ENCODE measurements at regions not wholly inside any gene's neighbourhood (a gene's known extent, or its start where the extent isn't known, plus 50 kb on each side); places are given as distances from the start of the nearest gene placed in this dataset.

- peaks cover 1% of the 10 kb centered on the region for H3K9me3 Mint-ChIP-seq
These were observed 77.7 kb downstream of the RHOU start for GRCh38 chr1:228812961-228813360.

GRCh38 chr1:228814176-228814575 lies 78.9 kb downstream of the RHOU start:
- Mint-ChIP-seq H3K4me3 (no peak overlapping the region), H3K36me3 (no peaks in the 10 kb centered on the region), H3K4me1 (peaks cover 18% of the 10 kb centered on the region), H3K27me3 (no peaks in the 10 kb centered on the region), H3K9me3 (peaks cover 1% of the 10 kb centered on the region), H3K27ac (no peak overlapping the region)
- DNase-seq = no peak

More at GRCh38 chr1:228812961-228813360, 77.7 kb downstream of the RHOU start:
- Mint-ChIP-seq H3K27me3 (no peaks in the 10 kb centered on the region), H3K4me1 (peaks cover 20% of the 10 kb centered on the region), H3K4me3 (no peak overlapping the region), H3K36me3 (no peaks in the 10 kb centered on the region), H3K27ac (no peak overlapping the region)
- no peak for DNase-seq

GRCh38 chr1:228818296-228818695 lies 83.0 kb downstream of the RHOU start:
- H3K4me1 Mint-ChIP-seq = no peaks in the 10 kb centered on the region
- H3K36me3 Mint-ChIP-seq = no peaks in the 10 kb centered on the region
- no peak overlapping the region for H3K27ac Mint-ChIP-seq
- DNase-seq = no peak
- H3K27me3 Mint-ChIP-seq = no peaks in the 10 kb centered on the region
- H3K4me3 Mint-ChIP-seq = no peak overlapping the region
- H3K9me3 Mint-ChIP-seq = peaks cover 1% of the 10 kb centered on the region

- H3K4me3 Mint-ChIP-seq = no peak overlapping the region
- peak overlapping the region; percentile 57 for H3K27ac Mint-ChIP-seq
- DNase-seq = no peak
These were observed 83.8 kb downstream of the RHOU start for GRCh38 chr1:228818928-228819630.

GRCh38 chr1:228821252-228821651 lies 86.0 kb downstream of the RHOU start:
- H3K4me3 Mint-ChIP-seq = no peak overlapping the region
- no peaks in the 10 kb centered on the region for H3K36me3 Mint-ChIP-seq

More at GRCh38 chr1:228818928-228819630, 83.8 kb downstream of the RHOU start:
- Mint-ChIP-seq H3K9me3 (peaks cover 1% of the 10 kb centered on the region), H3K36me3 (no peaks in the 10 kb centered on the region), H3K4me1 (no peaks in the 10 kb centered on the region), H3K27me3 (no peaks in the 10 kb centered on the region)

GRCh38 chr1:228823200-228823599 lies 87.9 kb downstream of the RHOU start:
- no peak for DNase-seq
- no peak overlapping the region for H3K4me3 Mint-ChIP-seq
- no peaks in the 10 kb centered on the region for H3K9me3 Mint-ChIP-seq
- peaks cover 23% of the 10 kb centered on the region for H3K4me1 Mint-ChIP-seq
- H3K27ac Mint-ChIP-seq = no peak overlapping the region
- no peaks in the 10 kb centered on the region for H3K27me3 Mint-ChIP-seq
- H3K36me3 Mint-ChIP-seq = no peaks in the 10 kb centered on the region

More at GRCh38 chr1:228821252-228821651, 86.0 kb downstream of the RHOU start:
- H3K4me1 Mint-ChIP-seq = peaks cover 10% of the 10 kb centered on the region
- H3K9me3 Mint-ChIP-seq = peaks cover 1% of the 10 kb centered on the region
- no peak for DNase-seq
- no peaks in the 10 kb centered on the region for H3K27me3 Mint-ChIP-seq
- H3K27ac Mint-ChIP-seq = no peak overlapping the region

GRCh38 chr1:228824366-228824765 lies 89.1 kb downstream of the RHOU start:
- H3K4me1 Mint-ChIP-seq = peaks cover 24% of the 10 kb centered on the region
- no peak overlapping the region for H3K4me3 Mint-ChIP-seq

GRCh38 chr1:228825041-228825440 lies 89.8 kb downstream of the RHOU start:
- Mint-ChIP-seq H3K27me3 (no peaks in the 10 kb centered on the region), H3K27ac (no peak overlapping the region), H3K4me3 (no peak overlapping the region), H3K36me3 (no peaks in the 10 kb centered on the region), H3K9me3 (no peaks in the 10 kb centered on the region), H3K4me1 (peaks cover 24% of the 10 kb centered on the region)
- no peak for DNase-seq

More at GRCh38 chr1:228824366-228824765, 89.1 kb downstream of the RHOU start:
- no peaks in the 10 kb centered on the region for H3K36me3 Mint-ChIP-seq
- no peak for DNase-seq
- H3K27me3 Mint-ChIP-seq = no peaks in the 10 kb centered on the region
- no peaks in the 10 kb centered on the region for H3K9me3 Mint-ChIP-seq
- H3K27ac Mint-ChIP-seq = no peak overlapping the region

GRCh38 chr1:228825840-228826484 lies 90.7 kb downstream of the RHOU start:
- no peaks in the 10 kb centered on the region for H3K27me3 Mint-ChIP-seq
- no peak overlapping the region for H3K27ac Mint-ChIP-seq
- no peak overlapping the region for H3K4me3 Mint-ChIP-seq

GRCh38 chr1:228827019-228827418 lies 91.7 kb downstream of the RHOU start:
- Mint-ChIP-seq H3K4me1 (peaks cover 31% of the 10 kb centered on the region), H3K4me3 (no peak overlapping the region), H3K9me3 (no peaks in the 10 kb centered on the region), H3K36me3 (no peaks in the 10 kb centered on the region), H3K27me3 (no peaks in the 10 kb centered on the region), H3K27ac (peak overlapping the region; percentile 58)
- no peak for DNase-seq

More at GRCh38 chr1:228825840-228826484, 90.7 kb downstream of the RHOU start:
- Mint-ChIP-seq H3K36me3 (no peaks in the 10 kb centered on the region), H3K9me3 (no peaks in the 10 kb centered on the region), H3K4me1 (peaks cover 25% of the 10 kb centered on the region)
- DNase-seq = no peak

GRCh38 chr1:228828151-228828550 lies 92.9 kb downstream of the RHOU start:
- no peaks in the 10 kb centered on the region for H3K9me3 Mint-ChIP-seq
- DNase-seq = no peak
- H3K27ac Mint-ChIP-seq = no peak overlapping the region
- no peak overlapping the region for H3K4me3 Mint-ChIP-seq
- H3K4me1 Mint-ChIP-seq = peaks cover 31% of the 10 kb centered on the region
- H3K36me3 Mint-ChIP-seq = no peaks in the 10 kb centered on the region
- H3K27me3 Mint-ChIP-seq = no peaks in the 10 kb centered on the region

- Mint-ChIP-seq H3K27ac (no peak overlapping the region), H3K4me1 (peaks cover 28% of the 10 kb centered on the region), H3K27me3 (no peaks in the 10 kb centered on the region), H3K4me3 (no peak overlapping the region), H3K9me3 (no peaks in the 10 kb centered on the region), H3K36me3 (no peaks in the 10 kb centered on the region)
- DNase-seq = no peak
These were observed 95.1 kb downstream of the RHOU start for GRCh38 chr1:228830185-228830953.

GRCh38 chr1:228830954-228831481 lies 95.7 kb downstream of the RHOU start:
- Mint-ChIP-seq H3K4me1 (peaks cover 24% of the 10 kb centered on the region), H3K36me3 (no peaks in the 10 kb centered on the region), H3K9me3 (no peaks in the 10 kb centered on the region), H3K27me3 (no peaks in the 10 kb centered on the region), H3K27ac (no peak overlapping the region), H3K4me3 (no peak overlapping the region)
- DNase-seq = no peak

GRCh38 chr1:228833911-228834688 lies 98.8 kb downstream of the RHOU start:
- Mint-ChIP-seq H3K27me3 (no peaks in the 10 kb centered on the region), H3K27ac (no peak overlapping the region), H3K4me3 (no peak overlapping the region), H3K36me3 (no peaks in the 10 kb centered on the region), H3K4me1 (peaks cover 7% of the 10 kb centered on the region), H3K9me3 (no peaks in the 10 kb centered on the region)
- DNase-seq = no peak

Data from activated naive CD8-positive, alpha-beta T cell treated with anti-CD3 and anti-CD28 coated beads for 36 hours (primary cell).